Stimulated activated CD8-positive, alpha-beta memory T cell treated with anti-CD3 and anti-CD28 coated beads, Interleukin-12 subunit alpha, Interleukin-12 subunit beta, amount 100 ng/mL, for 24 hours (primary cell): ENCODE measurements at regions not wholly inside any gene's neighbourhood (a gene's known extent, or its start where the extent isn't known, plus 50 kb on each side); places are given as distances from the start of the nearest gene placed in this dataset.
"Not testable (repeated sequence)": the region's sequence is repeated elsewhere in the genome, so short reads cannot be mapped to it uniquely, and the experiment has no call there.

ENCODE experiments used
- DNase-seq: peaks from one replicate; pipeline ENCODE4 v3.0.0-alpha.2; 2020; ENCODE audit errors: extremely low read depth

DNA sequence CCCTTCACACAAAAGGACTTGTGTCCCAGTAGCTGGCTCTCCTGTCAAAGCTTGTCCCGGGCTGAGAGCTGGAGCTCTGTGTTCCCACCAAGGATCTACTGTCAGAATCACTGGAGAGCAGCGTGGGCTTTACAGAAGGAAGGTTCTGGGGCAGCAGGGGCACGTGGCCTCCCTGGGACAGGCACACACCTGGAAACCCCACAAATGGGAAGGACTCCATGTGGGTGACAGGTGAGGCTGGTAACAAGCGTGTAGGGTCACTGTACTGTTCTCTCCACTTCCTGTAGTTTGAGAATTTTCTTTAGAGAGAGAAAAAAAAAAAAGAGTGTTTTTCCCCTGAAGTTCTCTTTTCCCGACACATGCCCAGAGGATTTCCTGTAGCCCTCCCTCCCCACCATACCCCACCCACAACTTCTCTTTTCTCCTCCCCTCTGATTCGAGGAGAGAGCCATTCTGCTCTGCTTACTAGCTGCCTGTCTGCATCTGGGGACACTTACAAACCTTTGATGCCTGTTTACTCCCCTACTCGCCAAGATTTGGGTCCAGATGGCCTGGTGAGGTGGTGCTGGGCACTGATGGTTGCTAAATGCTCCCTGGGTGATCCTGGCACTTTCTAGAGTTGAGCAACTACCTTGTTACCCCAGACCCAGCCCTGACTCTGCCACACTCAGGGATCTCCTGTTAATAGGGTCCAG is 84.1 kb upstream of the SIRPA start:
- no peak for DNase-seq

DNA sequence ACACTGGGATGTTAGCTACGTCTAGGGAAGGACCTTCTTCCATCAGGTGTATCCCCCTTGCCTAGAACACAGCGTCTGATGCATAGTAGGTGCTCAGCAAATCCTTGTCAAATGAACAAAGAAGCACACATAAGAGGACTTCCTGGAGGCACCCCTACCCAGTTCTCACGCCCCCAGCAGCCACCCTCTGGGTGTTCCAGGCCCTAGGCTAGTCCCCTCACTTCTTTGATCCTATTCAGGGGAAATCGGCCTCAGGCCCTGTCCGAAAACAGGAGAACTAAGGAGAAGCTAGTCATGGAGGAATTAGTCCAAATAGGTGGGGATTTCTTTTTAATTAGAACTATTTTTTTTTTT is 84.7 kb upstream of the SIRPA start:
- DNase-seq = no peak

DNA sequence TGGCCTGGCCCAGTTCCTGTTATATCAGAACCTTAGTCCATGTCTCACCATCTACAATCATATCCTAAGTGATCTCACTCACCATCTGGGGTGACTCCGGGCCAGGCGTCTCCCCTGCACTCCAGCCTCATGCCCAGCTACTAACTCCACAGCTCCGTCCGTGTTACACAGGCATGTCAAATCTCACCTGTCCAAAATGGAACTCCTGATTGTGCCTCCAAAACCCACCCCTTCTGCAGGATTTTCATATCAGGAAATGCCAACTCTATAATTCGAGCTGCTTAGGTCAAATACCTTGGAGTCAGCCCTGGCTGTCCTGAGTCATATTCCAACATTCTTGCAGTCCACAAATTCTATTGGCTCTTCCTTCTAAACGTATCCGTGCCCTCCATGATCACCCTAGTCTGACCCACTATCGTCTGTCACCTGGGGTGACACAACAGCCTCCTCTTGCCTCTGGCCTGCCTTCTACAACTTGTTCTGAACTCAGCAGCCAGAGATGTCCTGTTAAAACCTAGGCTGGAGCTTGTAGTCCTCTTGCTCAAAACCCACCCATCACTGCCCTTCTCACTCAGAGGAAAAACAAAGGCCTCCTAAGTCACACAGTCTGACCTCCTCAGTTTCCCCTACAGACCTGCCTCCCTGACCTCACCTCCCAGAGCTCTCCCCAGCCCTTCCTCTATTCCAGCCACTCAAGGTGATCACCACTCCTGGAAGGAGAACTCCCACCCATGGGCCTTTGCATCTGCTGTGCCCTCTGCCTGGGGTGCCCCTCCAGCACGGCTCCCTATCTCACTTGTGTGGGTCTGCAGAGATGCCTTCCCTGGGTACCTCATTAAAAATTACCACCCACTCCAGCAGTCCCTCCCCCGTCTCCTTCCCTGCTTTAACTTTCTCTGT is 85.3 kb upstream of the SIRPA start:
- DNase-seq = no peak

DNA sequence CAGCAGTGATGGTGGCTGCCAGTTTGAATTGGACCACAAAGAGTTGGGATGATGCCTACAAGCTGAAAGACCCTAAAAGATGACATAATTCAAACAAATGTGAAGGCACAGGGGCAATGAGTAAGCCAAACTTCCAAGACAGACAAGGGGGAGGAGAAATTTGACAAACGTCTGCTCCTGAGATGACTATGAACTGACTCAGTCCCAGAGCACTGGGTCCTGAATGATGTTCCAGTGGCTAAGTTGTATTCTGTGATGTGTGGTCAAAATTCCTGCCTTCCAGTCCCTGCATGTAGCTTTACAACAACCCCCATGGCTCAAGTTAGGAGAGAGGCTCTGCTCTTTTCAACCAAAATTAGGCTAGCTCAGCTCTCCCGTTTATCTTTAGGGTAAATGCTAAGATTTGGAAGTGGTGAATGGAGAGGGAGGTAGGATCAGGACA is 86.1 kb upstream of the SIRPA start:
- no peak for DNase-seq

DNA sequence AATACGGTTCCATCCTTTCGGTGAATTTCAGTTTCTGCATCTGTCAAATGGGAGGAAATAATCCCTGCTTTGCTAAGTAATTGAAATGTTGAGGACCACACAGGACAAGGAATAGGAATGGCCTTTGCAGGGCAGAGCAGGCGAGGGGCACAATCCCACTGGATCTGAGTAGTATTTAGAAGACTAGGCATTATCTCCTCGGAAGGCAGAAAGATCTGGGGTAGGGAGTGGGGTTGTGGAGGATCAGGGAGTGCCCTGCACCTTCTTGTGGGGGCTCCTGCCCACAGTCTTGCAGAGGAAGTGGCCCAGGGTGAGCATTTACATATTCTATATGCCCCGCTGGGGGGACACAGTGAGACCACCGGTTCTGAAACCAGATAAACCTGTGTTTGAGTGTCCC is 87.1 kb upstream of the SIRPA start:
- no peak for DNase-seq

DNA sequence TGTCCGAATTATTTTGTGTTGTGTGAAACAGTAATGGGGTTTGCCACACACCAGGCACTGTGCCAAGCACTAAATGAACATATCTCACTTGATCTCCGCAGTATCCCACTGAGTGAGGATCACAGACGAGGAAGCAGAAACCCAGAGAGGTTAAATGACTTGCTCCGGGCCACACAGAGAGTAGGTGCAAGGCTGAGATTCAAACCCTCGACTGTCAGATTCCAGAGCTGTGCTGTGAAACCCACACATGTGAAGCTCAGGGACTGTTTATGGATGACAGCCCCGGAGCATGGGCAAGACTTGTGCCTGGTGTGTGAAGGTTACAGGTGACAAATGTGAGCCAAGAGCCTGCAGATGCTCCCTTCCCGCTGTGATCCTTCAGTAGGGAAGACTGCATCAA is 87.8 kb upstream of the SIRPA start:
- no peak for DNase-seq

DNA sequence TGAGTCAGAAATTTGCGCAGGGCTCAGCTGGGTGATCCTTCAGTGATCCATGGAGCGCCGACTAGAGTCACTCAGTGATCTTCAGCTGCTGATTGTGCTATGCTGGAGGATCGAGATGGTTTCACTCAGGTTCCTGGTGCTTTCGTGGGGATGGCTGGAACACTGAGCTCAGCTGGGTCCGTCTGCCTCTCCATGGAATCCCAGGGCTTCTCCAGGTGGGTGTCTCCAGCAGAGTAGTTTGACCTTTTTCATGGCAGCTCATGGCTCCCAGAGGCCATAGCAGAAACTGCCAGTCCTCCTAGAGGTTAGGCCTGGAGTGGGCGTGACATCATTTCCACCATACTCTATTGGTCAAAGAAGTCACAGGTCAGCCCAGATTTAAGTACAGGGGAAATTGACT is 88.8 kb upstream of the SIRPA start:
- no peak for DNase-seq

DNA sequence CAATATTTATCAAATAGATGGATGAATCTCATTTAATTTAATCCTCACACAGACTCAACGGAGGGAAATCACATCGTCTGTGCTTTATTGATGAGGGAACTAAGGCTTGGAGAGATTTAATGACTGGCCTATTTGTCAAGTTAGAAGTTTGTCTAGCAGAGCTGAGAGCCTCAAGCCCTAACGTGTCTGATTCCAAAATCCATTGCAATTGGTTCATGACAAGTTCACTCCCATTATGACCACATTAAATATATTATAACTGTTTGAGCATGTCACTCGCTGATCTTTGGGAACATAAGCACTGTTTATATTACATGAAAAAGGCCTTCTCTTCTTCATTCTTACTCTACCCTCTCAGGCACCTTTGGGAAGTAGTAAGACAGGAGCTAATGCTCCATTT is 89.4 kb upstream of the SIRPA start:
- DNase-seq = no peak

DNA sequence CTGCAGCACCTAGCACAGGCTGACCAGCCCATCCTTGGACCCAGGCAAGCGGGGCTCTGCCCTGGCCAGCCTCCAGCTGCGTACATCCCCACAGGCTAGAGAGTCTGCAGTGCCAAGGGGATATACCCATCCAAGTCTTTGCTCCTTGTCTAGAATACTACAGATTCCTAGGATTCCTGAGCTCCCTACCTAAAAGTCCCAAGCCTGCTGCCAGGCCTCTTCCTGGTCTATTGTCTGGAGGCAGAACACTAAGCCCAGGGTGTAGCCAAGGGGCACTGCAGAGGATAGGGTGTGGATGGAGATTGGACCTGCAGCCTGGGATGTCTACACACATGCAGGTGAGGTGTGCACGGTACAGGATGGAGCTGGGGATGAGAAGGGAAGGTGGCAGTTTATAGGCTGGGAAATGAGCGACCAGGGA is 90.0 kb upstream of the SIRPA start:
- no peak for DNase-seq

DNA sequence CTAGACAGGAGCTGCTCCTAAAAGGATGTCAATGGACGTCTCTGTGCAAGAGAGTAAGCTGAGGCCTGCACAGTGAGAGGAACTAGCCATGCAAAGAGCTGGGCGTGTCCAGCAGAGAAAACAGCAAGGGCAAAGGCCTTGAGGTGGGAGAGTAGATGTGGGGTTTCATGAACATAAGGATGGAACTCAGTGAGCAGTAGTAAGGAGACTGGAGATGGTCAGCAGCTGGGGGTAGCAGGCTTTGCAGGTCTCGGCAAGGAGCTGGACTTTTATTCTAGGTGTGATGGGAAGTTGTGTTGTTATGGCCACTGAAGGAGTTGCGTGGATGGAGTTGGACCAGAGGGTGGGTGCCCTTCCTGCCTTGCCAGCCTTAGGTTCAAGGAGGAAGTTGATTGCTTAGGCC is 90.7 kb upstream of the SIRPA start:
- no peak for DNase-seq

DNA sequence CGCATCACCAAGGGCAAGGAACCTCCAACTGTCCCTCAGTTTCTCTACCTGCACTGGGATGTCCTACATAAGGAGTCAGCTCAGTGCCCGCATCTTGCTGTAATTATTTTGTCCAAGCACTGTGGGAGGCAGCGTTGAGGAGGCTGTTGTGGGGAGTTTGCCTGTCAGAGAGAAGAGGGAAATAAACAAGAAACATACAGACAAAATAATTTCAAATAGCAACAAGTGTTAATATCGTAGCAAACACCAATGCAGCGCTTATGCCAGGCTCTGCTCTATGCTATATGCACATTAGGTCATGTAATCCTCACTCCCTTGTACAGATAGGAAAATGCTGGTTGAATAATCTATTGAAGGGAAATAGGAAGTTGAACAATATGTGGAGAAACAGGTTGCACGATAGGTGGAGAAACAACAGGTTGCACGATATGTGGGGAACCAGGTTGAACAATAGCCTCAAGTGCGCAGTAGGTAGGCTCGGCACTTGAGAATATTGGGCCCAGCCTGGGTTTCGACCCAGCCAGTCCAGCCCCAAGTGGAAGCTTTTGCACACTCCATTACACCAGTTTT is 91.2 kb upstream of the SIRPA start:
- DNase-seq = no peak

DNA sequence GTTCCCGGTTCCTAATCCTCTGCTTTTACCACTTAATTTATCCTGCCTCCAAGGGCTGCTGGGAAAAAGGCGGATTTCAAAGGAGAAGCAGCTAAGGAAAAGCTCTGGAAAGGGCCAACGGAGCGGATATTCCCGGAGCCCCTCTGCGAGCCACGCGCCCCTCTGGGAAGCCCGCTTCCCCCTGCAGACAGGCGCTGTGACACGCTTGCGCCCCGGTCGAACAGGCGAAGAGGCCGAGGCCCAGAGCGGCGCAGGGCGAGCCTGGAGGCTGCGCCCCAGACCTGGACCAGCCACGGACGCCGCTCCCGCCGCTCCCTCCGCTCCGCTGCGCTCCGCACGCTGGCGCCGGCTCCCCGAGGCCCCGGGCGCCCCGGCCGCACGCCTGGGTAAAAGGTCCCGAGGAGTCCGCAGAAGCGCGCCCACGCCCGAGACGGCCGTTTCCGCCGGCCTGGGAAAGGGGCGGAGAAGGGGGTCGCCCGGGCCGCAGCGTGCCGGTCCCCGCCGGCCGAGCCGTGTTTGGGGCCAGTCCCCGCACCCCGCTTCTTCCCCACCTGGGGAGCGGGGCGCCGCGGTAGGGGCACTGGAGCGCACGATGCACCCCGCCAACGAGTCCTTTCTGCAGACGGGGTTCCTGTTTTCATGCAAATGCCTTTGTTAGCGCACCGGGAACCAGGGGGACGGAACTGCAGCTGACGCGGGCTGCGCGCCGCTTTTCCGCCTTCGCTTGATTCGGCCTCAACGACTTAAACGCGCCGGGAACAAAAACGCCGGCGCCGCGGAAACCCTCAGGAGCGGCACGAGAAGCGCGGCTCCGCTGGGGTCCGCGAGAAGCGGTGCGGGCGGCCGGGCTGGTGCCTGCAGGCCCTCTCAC is 91.9 kb upstream of the SIRPA start:
- no peak for DNase-seq

DNA sequence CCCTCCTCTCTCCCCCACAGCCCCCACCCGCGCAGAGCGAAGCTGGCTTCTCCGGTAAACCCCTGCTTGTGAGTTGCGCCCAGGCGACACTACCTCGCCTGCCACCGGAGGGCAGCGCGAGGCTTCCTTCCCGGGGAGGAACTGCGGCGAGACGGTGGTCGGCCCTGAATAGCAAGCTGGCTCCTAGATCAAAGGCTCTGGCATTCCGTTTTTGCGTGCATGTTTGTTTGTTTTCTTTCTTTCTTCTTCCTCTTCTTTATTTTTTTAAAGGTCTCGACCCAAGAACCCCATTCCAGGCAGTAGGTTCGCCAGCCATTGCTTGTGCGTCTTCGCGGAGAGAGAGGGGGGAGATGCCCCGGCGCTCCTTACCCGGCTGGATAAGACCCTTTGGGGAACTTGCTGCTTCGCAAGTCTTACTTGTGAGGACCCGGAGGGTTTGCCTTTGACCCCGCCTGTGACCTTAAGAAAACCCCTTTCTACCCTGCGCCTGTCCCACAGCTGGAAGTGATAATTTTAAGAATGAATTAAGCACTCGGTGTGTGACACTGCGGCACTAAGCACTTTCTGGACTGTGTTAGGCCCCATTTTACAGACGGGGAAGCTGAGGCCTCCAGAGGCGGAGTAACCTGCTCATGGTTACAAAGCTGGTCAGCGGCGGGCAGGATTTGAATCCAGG is 92.7 kb upstream of the SIRPA start:
- DNase-seq = no peak

DNA sequence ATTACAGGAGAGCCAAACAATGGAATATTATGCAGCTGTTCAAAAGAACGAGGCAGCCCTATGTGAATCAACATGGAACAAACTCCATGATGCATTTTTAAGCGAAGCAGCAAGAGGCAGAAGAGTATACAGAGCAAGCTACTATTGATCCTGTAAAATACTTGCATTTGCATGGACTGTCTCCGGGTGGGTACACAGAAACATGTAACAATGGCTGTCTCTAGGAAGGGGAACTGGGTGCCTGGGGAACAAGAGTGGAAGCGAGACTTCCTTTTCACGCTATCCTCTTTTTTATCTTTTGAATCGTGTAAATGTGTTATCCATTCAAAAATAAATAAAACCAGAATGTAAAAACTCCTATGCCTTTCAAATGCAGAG is 93.3 kb upstream of the SIRPA start:
- DNase-seq = no peak

DNA sequence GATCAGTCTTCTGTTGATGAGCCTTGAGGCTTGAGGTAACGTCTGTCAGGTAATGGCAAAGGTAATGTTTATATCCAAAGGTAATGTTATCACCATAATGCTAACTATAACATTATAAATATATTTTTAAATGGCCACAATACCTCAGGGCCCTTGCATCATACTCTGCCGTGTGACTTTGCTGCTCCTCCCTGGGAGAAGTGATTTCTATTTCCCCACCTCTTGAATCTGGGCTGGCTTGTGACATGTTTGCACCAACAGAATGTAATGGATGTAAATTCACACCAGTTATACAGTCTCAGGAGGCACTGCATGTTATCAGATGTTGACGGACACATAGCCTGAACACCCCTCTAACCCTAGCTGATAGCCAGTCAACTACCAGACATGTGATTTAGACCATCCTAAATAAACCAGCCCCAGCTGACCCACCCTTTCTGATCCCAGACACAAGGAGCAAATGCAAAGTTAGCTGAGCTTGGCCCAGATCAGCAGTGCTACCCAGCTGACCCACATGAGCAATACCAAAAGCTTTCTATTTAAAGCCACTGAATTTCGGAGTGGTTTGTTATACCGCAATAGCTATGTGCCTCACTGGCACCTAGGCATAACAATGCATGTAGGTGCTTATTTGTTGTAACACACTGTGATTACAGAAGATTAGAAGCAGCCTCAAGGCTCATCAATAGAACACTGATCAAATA is 93.8 kb upstream of the SIRPA start:
- no peak for DNase-seq

DNA sequence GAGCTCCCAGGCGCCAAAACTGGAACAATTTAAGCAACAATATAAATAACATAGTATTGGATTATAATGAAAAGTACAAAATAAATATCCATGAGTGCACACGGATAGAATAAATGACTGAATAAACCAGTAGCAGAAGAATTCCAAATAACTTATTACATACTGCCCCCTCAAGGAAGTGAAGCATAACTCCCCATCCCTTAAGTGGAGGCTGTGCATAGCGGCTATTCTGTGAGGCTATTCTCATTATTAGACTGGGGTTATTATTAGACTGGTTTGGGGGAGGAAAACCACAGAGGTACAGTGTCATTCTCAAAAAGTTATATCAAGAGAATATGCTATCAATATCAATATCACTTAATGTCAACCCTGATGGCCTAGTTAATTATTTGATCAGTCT is 94.4 kb upstream of the SIRPA start:
- no peak for DNase-seq

DNA sequence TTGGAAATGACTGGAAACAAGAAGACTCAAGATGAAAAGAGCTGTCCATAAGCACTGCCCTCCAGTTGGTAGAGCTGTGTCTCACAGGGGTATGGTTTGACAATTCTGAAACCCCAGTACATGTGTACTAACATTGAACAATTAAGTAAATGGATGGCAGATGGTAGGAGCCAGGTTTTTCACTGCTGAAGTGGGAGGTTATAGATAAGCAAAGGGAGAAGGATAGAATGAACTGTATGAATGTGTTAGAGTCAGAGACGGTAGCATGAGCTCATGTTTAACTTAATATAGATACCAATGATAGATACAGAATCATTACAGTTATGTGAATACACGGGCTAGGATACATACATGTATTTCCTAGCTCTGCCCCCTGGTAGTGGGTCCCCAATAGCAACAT is 95.0 kb upstream of the SIRPA start:
- DNase-seq = no peak

DNA sequence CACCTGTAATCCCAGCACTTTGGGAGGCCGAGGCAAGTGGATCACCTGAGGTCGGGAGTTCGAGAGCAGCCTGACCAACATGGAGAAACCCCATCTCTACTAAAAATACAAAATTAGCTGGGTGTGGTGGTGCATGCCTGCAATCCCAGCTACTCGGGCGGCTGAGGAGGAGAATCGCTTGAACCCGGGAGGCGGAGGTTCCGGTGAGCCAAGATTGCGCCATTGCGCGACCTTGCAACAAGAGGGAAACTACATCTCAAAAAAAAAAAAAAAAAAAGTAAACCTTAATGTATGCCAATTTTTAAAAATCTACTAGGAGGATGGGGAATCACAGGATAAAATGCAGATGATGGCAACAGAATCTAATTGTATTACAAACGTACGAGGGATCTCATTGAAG is 95.5 kb upstream of the SIRPA start:
- DNase-seq = not testable (repeated sequence)

DNA sequence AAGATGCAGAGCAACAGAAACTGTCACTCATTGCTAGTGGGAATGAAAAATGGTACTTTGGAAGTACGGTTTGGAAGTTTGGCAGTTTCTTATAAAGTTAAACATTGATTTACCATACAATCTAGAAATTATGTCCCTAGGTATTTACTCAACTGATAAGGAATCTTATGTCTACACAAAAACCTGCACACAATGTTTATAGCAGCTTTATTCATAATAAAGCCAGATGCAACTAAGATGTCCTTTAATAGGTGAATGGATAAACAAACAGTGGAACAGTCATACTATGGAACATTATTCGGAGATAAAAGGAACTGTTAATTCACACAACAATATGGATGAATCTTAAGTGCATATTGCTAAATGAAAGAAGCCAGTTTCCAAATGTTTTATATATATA is 96.2 kb upstream of the SIRPA start:
- DNase-seq = no peak

DNA sequence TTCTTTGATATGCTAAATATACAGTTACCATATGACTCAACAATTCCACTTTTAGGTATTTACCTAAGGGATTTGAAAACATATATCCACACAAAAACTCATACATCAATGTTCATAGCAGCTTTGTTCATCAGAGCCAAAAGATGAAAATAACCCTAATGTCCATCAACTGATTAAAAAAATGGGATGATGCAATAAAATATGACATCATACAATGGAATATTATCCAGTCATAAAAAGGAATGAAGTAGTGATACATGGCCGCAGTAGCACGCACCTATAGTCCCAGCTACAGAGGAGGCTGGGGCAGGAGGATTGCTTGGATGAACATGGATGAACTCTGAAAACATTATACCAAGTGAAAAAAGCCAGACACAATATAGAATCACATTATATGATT is 101.4 kb upstream of the SIRPA start:
- DNase-seq = no peak

DNA sequence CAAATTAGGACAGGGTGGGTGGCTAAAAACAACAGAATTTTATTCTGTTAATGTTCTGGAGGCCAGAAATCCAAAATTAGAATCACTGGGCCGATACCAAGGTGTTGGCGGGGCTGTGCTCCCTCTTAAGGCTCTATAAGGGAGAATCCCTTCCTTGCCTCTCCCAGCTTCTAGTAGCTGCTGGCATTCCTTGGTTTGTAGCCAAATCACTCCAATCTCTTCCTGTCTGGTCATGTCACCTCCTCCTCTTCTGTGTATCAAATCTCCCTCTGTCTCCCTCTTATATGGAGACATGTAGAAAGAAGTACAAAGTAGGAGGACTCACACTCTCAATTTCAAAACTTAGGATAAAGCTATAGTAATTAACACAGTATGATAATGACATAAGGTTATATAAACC is 102.9 kb upstream of the SIRPA start:
- no peak for DNase-seq
